ENCODE measurements at regions not wholly inside any gene's neighbourhood (a gene's known extent, or its start where the extent isn't known, plus 50 kb on each side); places are given as distances from the start of the nearest gene placed in this dataset.

- no peak for ATAC-seq
Measured at GRCh38 chr19:28574212-28574611, 638.7 kb downstream of the UQCRFS1 start.

GRCh38 chr19:28569132-28570131 is 643.5 kb downstream of the UQCRFS1 start:
- Histone ChIP-seq H3K36me3 (ENCODE audit: insufficient read depth in 1 of 2, low read depth in 1 of 2) (no peaks in the 10 kb centered on the region), H3K4me1 (no peaks in the 10 kb centered on the region), H3K9me3 (no peaks in the 10 kb centered on the region), H3K27me3 (ENCODE audit: insufficient read depth in 3 of 3, low read length in 2 of 3) (no peaks in the 10 kb centered on the region), H3K4me3 (no peak overlapping the region), H3K27ac (no peak overlapping the region)
- ATAC-seq (no peak), DNase-seq (no peak)
- TF ChIP-seq CTCF (IDR thresholded peaks at IDR 0.05), result no peak
- intact Hi-C loops (cut with DNase I), result no loop called here
- WGBS, 3 donors, result 58 to 70% (median 70%) methylated on average over 12 of the region's 12 CpGs

More at GRCh38 chr19:28574212-28574611, 638.7 kb downstream of the UQCRFS1 start:
- 86 to 91% (median 89%) methylated on average over 4 of the region's 4 CpGs for WGBS, 3 donors
- no peak for TF ChIP-seq CTCF (IDR thresholded peaks at IDR 0.05)
- no peak overlapping the region for H3K27ac ChIP-seq
- intact Hi-C loops (cut with DNase I), result no loop called here
- no peak for DNase-seq
- no peaks in the 10 kb centered on the region for H3K4me1 ChIP-seq
- no peaks in the 10 kb centered on the region for H3K36me3 ChIP-seq (ENCODE audit: insufficient read depth in 1 of 2, low read depth in 1 of 2)
- no peak overlapping the region for H3K4me3 ChIP-seq
- no peaks in the 10 kb centered on the region for H3K27me3 ChIP-seq (ENCODE audit: insufficient read depth in 3 of 3, low read length in 2 of 3)
- H3K9me3 ChIP-seq, result no peaks in the 10 kb centered on the region

DNA sequence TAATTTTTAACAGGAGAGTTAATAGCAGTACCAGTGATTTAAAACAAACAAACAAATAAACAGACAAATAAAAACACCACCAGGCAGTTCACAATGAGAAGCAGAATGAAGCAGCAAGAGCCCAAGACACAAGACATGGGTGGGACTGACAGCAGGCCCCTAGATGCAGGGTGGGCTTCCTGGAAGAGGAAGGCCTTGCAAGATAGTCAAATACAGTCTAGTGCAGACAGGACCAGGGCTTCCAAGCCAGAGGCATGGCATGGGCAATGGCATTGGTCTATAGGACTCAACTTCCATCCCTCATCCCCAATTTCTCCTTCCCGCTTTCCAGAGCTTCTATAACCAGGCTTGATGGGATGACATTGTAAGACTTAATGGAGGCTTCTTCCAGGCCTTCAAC is 645.1 kb downstream of the UQCRFS1 start:
- H3K9me3 ChIP-seq, result no peaks in the 10 kb centered on the region
- ATAC-seq (no peak), DNase-seq (no peak)
- no peaks in the 10 kb centered on the region for H3K36me3 ChIP-seq (ENCODE audit: insufficient read depth in 1 of 2, low read depth in 1 of 2)
- intact Hi-C loops (cut with DNase I), result no loop called here
- WGBS, 3 donors, result 89 to 100% (median 100%) methylated on average over 1 of the region's 1 CpG
- no peaks in the 10 kb centered on the region for H3K27me3 ChIP-seq (ENCODE audit: insufficient read depth in 3 of 3, low read length in 2 of 3)
- H3K4me3 ChIP-seq, result no peak overlapping the region
- no peaks in the 10 kb centered on the region for H3K4me1 ChIP-seq
- no peak overlapping the region for H3K27ac ChIP-seq
- TF ChIP-seq CTCF (IDR thresholded peaks at IDR 0.05), result no peak

DNA sequence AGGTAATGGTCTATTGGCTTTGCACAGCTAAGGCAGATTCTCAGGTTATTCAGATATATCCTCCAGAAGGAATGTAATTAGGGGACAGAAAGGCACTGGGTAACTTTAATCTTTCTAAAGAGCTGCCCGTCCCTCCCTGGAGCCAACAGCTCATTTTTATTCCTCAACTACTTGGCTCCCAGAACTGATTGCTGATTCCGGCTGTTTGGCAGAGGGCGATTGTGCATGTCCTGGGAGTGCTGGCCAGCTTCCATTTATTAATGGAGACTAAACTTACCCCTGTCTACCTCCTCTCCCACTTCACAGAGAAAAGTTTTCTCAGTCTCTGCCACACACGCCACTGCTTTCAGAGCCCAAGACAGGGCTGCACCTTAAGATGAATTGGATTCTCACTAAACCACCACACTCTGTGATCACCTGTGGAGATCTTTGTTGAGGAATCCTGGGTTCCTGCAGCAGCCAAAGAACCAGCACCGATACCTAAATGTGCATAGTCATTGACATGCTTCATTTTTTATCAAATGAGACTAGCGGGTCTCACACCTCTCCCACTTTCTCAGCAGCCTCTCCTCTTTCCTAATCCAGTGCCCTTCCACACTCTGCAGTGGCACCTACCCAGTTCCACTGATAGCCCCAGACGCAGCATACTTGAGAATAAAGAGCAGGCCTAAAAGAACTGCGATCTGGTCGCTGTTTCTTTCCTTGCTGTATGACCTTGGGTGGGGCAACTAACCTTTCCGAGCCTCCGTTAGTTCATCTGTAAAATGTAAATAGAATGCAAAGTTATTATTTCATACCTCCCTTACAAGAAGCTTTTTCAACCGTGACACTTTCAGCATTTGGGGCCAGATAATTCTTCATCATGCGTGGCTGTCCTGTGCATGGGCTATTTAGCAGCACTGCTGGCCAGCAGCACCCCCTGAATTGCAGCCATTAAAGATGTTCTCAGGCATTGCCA is 648.7 kb downstream of the UQCRFS1 start:
- no peak overlapping the region for H3K27ac ChIP-seq
- H3K36me3 ChIP-seq (ENCODE audit: insufficient read depth in 1 of 2, low read depth in 1 of 2), result no peaks in the 10 kb centered on the region
- no peaks in the 10 kb centered on the region for H3K27me3 ChIP-seq (ENCODE audit: insufficient read depth in 3 of 3, low read length in 2 of 3)
- no peak overlapping the region for H3K4me3 ChIP-seq
- no peak for DNase-seq
- no peaks in the 10 kb centered on the region for H3K9me3 ChIP-seq
- intact Hi-C loops (cut with DNase I), result no loop called here
- whole genome bisulfite sequencing, 3 donors, result 57 to 80% (median 57%) methylated on average over 13 of the region's 13 CpGs
- no peak for TF ChIP-seq CTCF (IDR thresholded peaks at IDR 0.05)
- H3K4me1 ChIP-seq, result no peaks in the 10 kb centered on the region
- no peak for ATAC-seq

All from psoas muscle (tissue), 7 donors.